HCT116 (cell line): ENCODE measurements at regions not wholly inside any gene's neighbourhood (a gene's known extent, or its start where the extent isn't known, plus 50 kb on each side); places are given as distances from the start of the nearest gene placed in this dataset.

ENCODE experiments used
- ATAC-seq: fragments of 200-7000 bp; cut with Tn5 transposase; 2 replicates; pipeline ENCODE4 v1.9.1; 2020; ENCODE audit warnings: mild to moderate bottlenecking, moderate library complexity
- BruUV-seq: library from RNA; stranded (reverse); fragments of 400-500 nt; replicated peaks from 2 replicates; lab custom pipeline; 2021; lab: Mats Ljungman, UMichigan
- CTCF ChIA-PET: fragments of 300-600 bp; sonication (Branson Sonifier 250); formaldehyde crosslinking; loops from one replicate; lab custom pipeline; 2021; ENCODE audit warnings: antibody characterized with exemption; lab: Charles Lee
- POLR2A ChIA-PET: fragments of 300-600, 350-600 bp; sonication (Branson Sonifier 250); formaldehyde crosslinking; loops from one replicate; lab custom pipeline; 2021; ENCODE audit warnings: antibody characterized with exemption; lab: Charles Lee
- RAD21 ChIA-PET, 2 experiments: fragments of 300-600 bp; sonication (Branson Sonifier 250); formaldehyde crosslinking; loops; one replicate each; lab custom pipeline; 2023; ENCODE audit warnings: low total read pairs in 2 of 2; ENCODE audit not compliant: uncharacterized antibody in 2 of 2, unreplicated experiment in 2 of 2, low non-redundant PET in 1 of 2; lab: Charles Lee
- DNase-seq: peaks from one replicate; pipeline ENCODE4 v3.0.0-alpha.2; 2010; ENCODE audit warnings: low read depth, low spot score
- H2AFZ ChIP-seq: fragments of 200-600 bp; shearing (Covaris generic), sonication (generic); 2 replicates; pipeline ENCODE4 v1.6.1; 2017; ENCODE audit warnings: low read depth, mixed run types, mixed read lengths, antibody characterized with exemption, low read length; ENCODE audit not compliant: poor library complexity, severe bottlenecking
- H3K27ac ChIP-seq: 2 replicates; pipeline ENCODE4 v1.5.1; 2012; ENCODE audit warnings: low read depth, low read length
- H3K27me3 ChIP-seq: fragments of 200-600 bp; sonication (generic); 2 replicates; pipeline ENCODE4 v1.6.1; 2016; ENCODE audit warnings: mixed run types, low read length, mixed read lengths; ENCODE audit not compliant: insufficient read depth
- H3K36me3 ChIP-seq, 2 experiments: fragments of 200-500 bp in 1 of 2; fragments of 200-600 bp in 1 of 2; sonication (Bioruptor generic) in 1 of 2; sonication (generic) in 1 of 2; 2 replicates each; pipeline versions ENCODE4 v1.5.1 to v1.6.1; 2014 to 2016; ENCODE audit warnings: low read length in 2 of 2, inconsistent platforms in 1 of 2, mixed read lengths in 1 of 2, mixed run types in 1 of 2; ENCODE audit not compliant: insufficient read depth in 2 of 2, control insufficient read depth in 1 of 2
- H3K4me1 ChIP-seq, 2 experiments: fragments of 200-600 bp in 1 of 2; sonication (generic) in 1 of 2; 2 replicates each; pipeline versions ENCODE4 v1.5.1 to v1.6.1; 2012 to 2017; ENCODE audit warnings: low read length in 2 of 2, inconsistent platforms in 1 of 2, mild to moderate bottlenecking in 1 of 2, mixed read lengths in 1 of 2, mixed run types in 1 of 2, moderate library complexity in 1 of 2; ENCODE audit not compliant: insufficient read depth in 2 of 2, control insufficient read depth in 1 of 2
- H3K4me2 ChIP-seq: fragments of 200-600 bp; sonication (generic); 2 replicates; pipeline ENCODE4 v1.6.1; 2017; ENCODE audit warnings: mixed run types, low read length, mixed read lengths
- H3K4me3 ChIP-seq, 2 experiments: fragments of 200-600 bp in 1 of 2; sonication (generic) in 1 of 2; replicated peaks in 1 of 2; 2 replicates each; pipeline ENCODE4 v1.5.1; 2011 to 2016; ENCODE audit warnings: low read length in 2 of 2, control low read depth in 1 of 2, low read depth in 1 of 2, mild to moderate bottlenecking in 1 of 2, mixed read lengths in 1 of 2, mixed run types in 1 of 2
- H3K79me2 ChIP-seq: fragments of 200-600 bp; sonication (generic); 2 replicates; pipeline ENCODE4 v1.6.1; 2017; ENCODE audit warnings: mild to moderate bottlenecking, mixed run types, low read length, moderate library complexity, mixed read lengths; ENCODE audit not compliant: insufficient read depth
- H3K9ac ChIP-seq: fragments of 200-600 bp; sonication (generic); 2 replicates; pipeline ENCODE4 v1.6.1; 2016; ENCODE audit warnings: low read length, mixed read lengths
- H3K9me2 ChIP-seq: fragments of 200-600 bp; sonication (generic), shearing (Covaris generic); 2 replicates; pipeline ENCODE4 v1.6.1; 2017; ENCODE audit warnings: mixed run types, mild to moderate bottlenecking, moderate library complexity; ENCODE audit not compliant: insufficient read depth
- H3K9me3 ChIP-seq, 2 experiments: fragments of 200-500 bp in 1 of 2; fragments of 200-600 bp in 1 of 2; sonication (Bioruptor generic) in 1 of 2; sonication (generic) in 1 of 2; 2 replicates each; pipeline ENCODE4 v1.6.1; 2014 to 2017; ENCODE audit warnings: low read length in 2 of 2, mixed read lengths in 2 of 2, inconsistent platforms in 1 of 2, low read depth in 1 of 2, mild to moderate bottlenecking in 1 of 2, mixed run types in 1 of 2, moderate library complexity in 1 of 2; ENCODE audit not compliant: control insufficient read depth in 1 of 2, insufficient read depth in 1 of 2
- H4K20me1 ChIP-seq: fragments of 200-600 bp; sonication (generic), shearing (Covaris generic); 2 replicates; pipeline ENCODE4 v1.6.1; 2017; ENCODE audit warnings: mixed run types, mild to moderate bottlenecking, moderate library complexity; ENCODE audit not compliant: insufficient read depth
- CBX3 ChIP-seq: IDR thresholded peaks from 2 replicates; pipeline ENCODE4 v1.6.1; 2012; ENCODE audit warnings: low read depth
- CEBPB ChIP-seq: IDR thresholded peaks from 2 replicates; pipeline ENCODE4 v1.6.1; 2012; ENCODE audit warnings: low read depth
- CTCF ChIP-seq, 3 experiments: fragments of 200-600 bp in 1 of 3; sonication (generic) in 1 of 3; IDR thresholded peaks in 2 of 3; conservative IDR thresholded peaks in 1 of 3; 2 replicates each; pipeline ENCODE4 v1.5.1; 2012 to 2017; ENCODE audit warnings: low read depth in 2 of 3, low read length in 2 of 3, antibody characterized with exemption in 1 of 3, borderline replicate concordance in 1 of 3, control low read depth in 1 of 3, mild to moderate bottlenecking in 1 of 3, mixed read lengths in 1 of 3, mixed run types in 1 of 3, moderate library complexity in 1 of 3; ENCODE audit not compliant: insufficient read depth in 1 of 3
- EGR1 ChIP-seq: IDR thresholded peaks from 2 replicates; pipeline ENCODE4 v1.6.1; 2012; ENCODE audit warnings: low read depth
- ELF1 ChIP-seq: IDR thresholded peaks from 2 replicates; pipeline ENCODE4 v1.6.1; 2012; ENCODE audit warnings: low read depth, borderline replicate concordance
- EZH2 ChIP-seq: fragments of 200-600 bp; sonication (generic); IDR thresholded peaks from 2 replicates; pipeline ENCODE4 v1.6.1; 2017; ENCODE audit warnings: antibody characterized with exemption, mixed run types
- EZH2phosphoT487 ChIP-seq: fragments of 200-600 bp; IDR thresholded peaks from 2 replicates; pipeline ENCODE4 v1.6.1; 2018; ENCODE audit warnings: antibody characterized with exemption, borderline replicate concordance
- FOSL1 ChIP-seq: IDR thresholded peaks from 2 replicates; pipeline ENCODE4 v1.6.1; 2012; ENCODE audit warnings: low read depth
- JUND ChIP-seq: IDR thresholded peaks from 2 replicates; pipeline ENCODE4 v1.6.1; 2012
- MAX ChIP-seq: IDR thresholded peaks from 2 replicates; pipeline ENCODE4 v1.6.1; 2012
- POLR2A ChIP-seq: IDR thresholded peaks from 2 replicates; pipeline ENCODE4 v1.7.0; 2011; ENCODE audit warnings: borderline replicate concordance; ENCODE audit not compliant: insufficient read depth, insufficient read length; ENCODE audit errors: extremely low read depth
- POLR2AphosphoS5 ChIP-seq: IDR thresholded peaks from 2 replicates; pipeline ENCODE4 v1.6.1; 2011; ENCODE audit warnings: mild to moderate bottlenecking, low read depth, low read length, moderate library complexity
- RAD21 ChIP-seq: IDR thresholded peaks from 2 replicates; pipeline ENCODE4 v1.6.1; 2012; ENCODE audit warnings: low read depth, mild to moderate bottlenecking
- REST ChIP-seq: IDR thresholded peaks from 2 replicates; pipeline ENCODE4 v1.6.1; 2012; ENCODE audit warnings: low read depth
- SRF ChIP-seq: IDR thresholded peaks from 2 replicates; pipeline ENCODE4 v1.6.1; 2012; ENCODE audit warnings: low read depth
- TCF7L2 ChIP-seq: IDR thresholded peaks from 2 replicates; pipeline ENCODE4 v1.7.0; 2011; ENCODE audit warnings: borderline replicate concordance, inconsistent platforms; ENCODE audit not compliant: insufficient read depth, insufficient read length; ENCODE audit errors: extremely low read depth
- YY1 ChIP-seq: IDR thresholded peaks from 2 replicates; pipeline ENCODE4 v1.6.1; 2011; ENCODE audit warnings: low read length, low read depth, moderate library complexity, mild to moderate bottlenecking; ENCODE audit not compliant: insufficient replicate concordance; ENCODE audit errors: extremely low read depth
- intact Hi-C: fragments of 100-400 bp; cut with micrococcal nuclease; formaldehyde crosslinking; loops from 2 replicates; pipeline ENCODE4 v1.10.0; 2022

GRCh38 chr18:64273724-64274123 is 124.8 kb upstream of the LINC00305 start:
- DNase-seq, result no peak
- Histone ChIP-seq H3K79me2 (no peaks in the 10 kb centered on the region), H3K4me1 (no peaks in the 10 kb centered on the region), H3K9me3 (peaks cover 16% of the 10 kb centered on the region in 2 experiments; a peak in 2 of 4 replicates), H3K27me3 (no peaks in the 10 kb centered on the region), H3K9ac (no peak overlapping the region), H2AFZ (no peak overlapping the region), H3K9me2 (no peaks in the 10 kb centered on the region), H3K36me3 (no peaks in the 10 kb centered on the region), H3K4me3 (no peak overlapping the region)
- RAD21 ChIA-PET, result no interaction called here
- ATAC-seq, result no peak
- BruUV-seq, result no TSS peak
- POLR2A ChIA-PET, result no interaction called here
- no peak for TF ChIP-seq POLR2A
- TF ChIP-seq CBX3, result no peak
- TF ChIP-seq TCF7L2, result no peak
- no peak for TF ChIP-seq SRF
- no peak for TF ChIP-seq EZH2phosphoT487
- no peak for TF ChIP-seq RAD21
- TF ChIP-seq FOSL1, result no peak
- no peak for TF ChIP-seq ELF1
- no peak for TF ChIP-seq MAX
- no peak for TF ChIP-seq EZH2
- no peak for TF ChIP-seq REST
- TF ChIP-seq CTCF (IDR thresholded peaks at IDR 0.05 in 2 of 3, conservative IDR thresholded peaks at IDR 0.05 in 1 of 3; ENCODE audit: borderline replicate concordance in 1 of 3, insufficient read depth in 1 of 3, low read depth in 2 of 3, low read length in 2 of 3), result no peak
- no peak for TF ChIP-seq JUND
- TF ChIP-seq YY1, result no peak
- TF ChIP-seq CEBPB, result no peak
- TF ChIP-seq POLR2AphosphoS5, result no peak
- no peak for TF ChIP-seq EGR1
- TF ChIP-seq, all 23 proteins: peak for 0
- intact Hi-C loops, result no loop called here
- Histone ChIP-seq H4K20me1 (no peaks in the 10 kb centered on the region), H3K4me2 (no peak overlapping the region), H3K27ac (no peak overlapping the region)
- CTCF ChIA-PET, result no interaction called here
